Activated T-helper 1 cell treated with anti-CD3 and anti-CD28 coated beads, Interleukin-12 subunit alpha, Interleukin-12 subunit beta, Interleukin-2, Interleukin-4 antibody, amounts not matched to agents 30 ng/mL and 10 ng/mL and 1 ng/mL, durations not matched to agents 14 hours and 24 hours and 36 hours (primary cell): ENCODE measurements at regions not wholly inside any gene's neighbourhood (a gene's known extent, or its start where the extent isn't known, plus 50 kb on each side); places are given as distances from the start of the nearest gene placed in this dataset.
"Not testable (repeated sequence)": the region's sequence is repeated elsewhere in the genome, so short reads cannot be mapped to it uniquely, and the experiment has no call there.

Experiments used
- DNase-seq: peaks from one replicate; pipeline ENCODE4 v3.0.0; 2021; ENCODE audit warnings: low spot score
- H3K27ac Mint-ChIP-seq: one replicate; pipeline ENCODE4 v1.8.0; 2021; ENCODE audit warnings: mild to moderate bottlenecking, mixed read lengths
- H3K27me3 Mint-ChIP-seq: one replicate; pipeline ENCODE4 v1.8.0; 2022; ENCODE audit warnings: mild to moderate bottlenecking, moderate library complexity, mixed read lengths; ENCODE audit not compliant: insufficient read depth
- H3K36me3 Mint-ChIP-seq: one replicate; pipeline ENCODE4 v1.8.0; 2021; ENCODE audit warnings: low read depth, mixed read lengths
- H3K4me1 Mint-ChIP-seq: one replicate; pipeline ENCODE4 v1.8.0; 2021; ENCODE audit warnings: low read depth, mixed read lengths
- H3K4me3 Mint-ChIP-seq: one replicate; pipeline ENCODE4 v1.8.0; 2021; ENCODE audit warnings: mild to moderate bottlenecking, moderate library complexity, mixed read lengths
- H3K9me3 Mint-ChIP-seq: one replicate; pipeline ENCODE4 v1.8.0; 2021; ENCODE audit warnings: mixed read lengths
- intact Hi-C: fragments of 100-400 bp; cut with micrococcal nuclease; formaldehyde crosslinking; loops from one replicate; pipeline ENCODE4 v1.15.1; 2024

DNA sequence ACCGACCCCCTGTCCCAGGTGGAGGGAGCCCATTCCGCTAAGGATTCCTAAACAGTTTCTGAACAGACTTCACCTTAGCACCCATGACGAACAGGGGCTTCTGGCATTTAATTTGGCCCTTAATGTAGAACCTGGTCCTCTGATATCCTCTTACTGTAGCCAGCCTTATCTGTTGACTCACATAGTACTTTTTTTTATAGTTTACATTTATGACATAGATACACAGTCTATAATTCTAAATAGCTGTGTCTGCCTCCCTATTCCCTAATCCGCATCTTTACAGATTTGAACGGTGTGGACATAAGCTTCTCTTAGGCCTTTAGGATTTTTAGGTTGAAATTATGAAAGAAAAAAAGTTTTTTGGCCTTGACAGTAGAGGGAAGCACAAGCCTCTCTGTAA lies 104.9 kb downstream of the TBC1D26 start:
- H3K9me3 Mint-ChIP-seq, H3K27ac Mint-ChIP-seq, H3K36me3 Mint-ChIP-seq, DNase-seq, H3K27me3 Mint-ChIP-seq, H3K4me3 Mint-ChIP-seq, intact Hi-C loops: not testable (repeated sequence)
- peaks cover 14% of the 10 kb centered on the region for H3K4me1 Mint-ChIP-seq

- not testable (repeated sequence) for H3K36me3 Mint-ChIP-seq, H3K27me3 Mint-ChIP-seq, H3K4me1 Mint-ChIP-seq, DNase-seq, H3K4me3 Mint-ChIP-seq, H3K27ac Mint-ChIP-seq, H3K9me3 Mint-ChIP-seq
- intact Hi-C loops: loop anchor here (2.0 kb wide), 1 partner anchor 151 kb away; the partner anchor contains the start of genes TTC19 and ZSWIM7
Observed at GRCh38 chr17:15847447-15848229, 97.3 kb upstream of the ADORA2B start.

- intact Hi-C loops: loop anchor here (2.0 kb wide), 1 partner anchor 150 kb away; the partner anchor contains the start of genes TTC19 and ZSWIM7
- H3K27me3 Mint-ChIP-seq, H3K4me1 Mint-ChIP-seq, H3K4me3 Mint-ChIP-seq, H3K36me3 Mint-ChIP-seq, H3K9me3 Mint-ChIP-seq, H3K27ac Mint-ChIP-seq: not testable (repeated sequence)
- peak; percentile 44 for DNase-seq
Observed at GRCh38 chr17:15849054-15849453, 95.9 kb upstream of the ADORA2B start.

GRCh38 chr17:15850071-15850470 lies 94.9 kb upstream of the ADORA2B start:
- not testable (repeated sequence) for H3K27ac Mint-ChIP-seq, DNase-seq

GRCh38 chr17:15850687-15851086 lies 94.2 kb upstream of the ADORA2B start:
- H3K27ac Mint-ChIP-seq, H3K27me3 Mint-ChIP-seq, H3K4me3 Mint-ChIP-seq, H3K9me3 Mint-ChIP-seq, H3K4me1 Mint-ChIP-seq, H3K36me3 Mint-ChIP-seq, DNase-seq, intact Hi-C loops: not testable (repeated sequence)

More at GRCh38 chr17:15850071-15850470, 94.9 kb upstream of the ADORA2B start:
- H3K9me3 Mint-ChIP-seq, H3K4me1 Mint-ChIP-seq, H3K27me3 Mint-ChIP-seq, H3K36me3 Mint-ChIP-seq, H3K4me3 Mint-ChIP-seq, intact Hi-C loops: not testable (repeated sequence)

DNA sequence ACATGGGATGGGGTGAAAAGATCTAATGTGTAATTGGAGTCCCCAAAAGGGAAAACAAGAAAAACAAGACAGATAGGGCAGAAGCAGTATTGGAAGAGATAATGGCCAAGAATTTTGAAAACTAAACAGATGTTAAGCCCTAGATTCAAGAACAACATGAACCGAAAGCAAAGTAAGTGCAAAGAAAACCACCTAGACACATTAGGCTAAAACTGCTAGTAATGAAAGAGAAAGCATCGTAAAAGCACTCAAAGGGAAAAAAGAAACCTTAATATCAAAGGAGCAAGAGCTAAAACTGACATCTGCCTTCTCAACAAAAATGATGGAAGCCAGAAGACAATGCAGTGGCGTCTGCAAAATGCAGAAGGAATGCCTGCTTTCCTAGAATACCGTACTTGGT lies 92.1 kb upstream of the ADORA2B start:
- intact Hi-C loops, H3K27ac Mint-ChIP-seq: not testable (repeated sequence)

DNA sequence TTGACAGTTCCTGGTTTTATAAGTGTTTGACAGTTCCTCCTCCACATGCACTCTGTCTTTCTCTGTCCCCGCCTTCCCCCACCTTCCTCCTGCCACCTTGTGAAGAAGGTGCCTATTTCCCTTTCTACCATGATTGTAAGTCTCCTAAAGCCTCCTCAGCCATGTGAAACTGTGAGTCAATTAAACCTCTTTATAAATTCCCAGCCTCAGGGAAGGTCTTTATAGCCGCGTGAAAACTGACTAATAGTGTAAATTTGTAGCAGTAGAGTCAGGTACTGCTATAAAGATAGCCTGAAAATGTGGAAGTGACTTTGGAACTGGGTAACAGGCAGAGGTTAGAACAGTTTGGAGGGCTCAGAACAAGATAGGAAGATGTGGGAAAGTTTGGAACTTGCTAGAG lies 88.7 kb upstream of the ADORA2B start:
- H3K27me3 Mint-ChIP-seq, H3K36me3 Mint-ChIP-seq, H3K4me3 Mint-ChIP-seq, H3K27ac Mint-ChIP-seq, DNase-seq, intact Hi-C loops, H3K4me1 Mint-ChIP-seq, H3K9me3 Mint-ChIP-seq: not testable (repeated sequence)

More for the DNA sequence above, 92.1 kb upstream of the ADORA2B start:
- not testable (repeated sequence) for H3K27me3 Mint-ChIP-seq, H3K9me3 Mint-ChIP-seq, H3K36me3 Mint-ChIP-seq, H3K4me3 Mint-ChIP-seq, H3K4me1 Mint-ChIP-seq, DNase-seq

DNA sequence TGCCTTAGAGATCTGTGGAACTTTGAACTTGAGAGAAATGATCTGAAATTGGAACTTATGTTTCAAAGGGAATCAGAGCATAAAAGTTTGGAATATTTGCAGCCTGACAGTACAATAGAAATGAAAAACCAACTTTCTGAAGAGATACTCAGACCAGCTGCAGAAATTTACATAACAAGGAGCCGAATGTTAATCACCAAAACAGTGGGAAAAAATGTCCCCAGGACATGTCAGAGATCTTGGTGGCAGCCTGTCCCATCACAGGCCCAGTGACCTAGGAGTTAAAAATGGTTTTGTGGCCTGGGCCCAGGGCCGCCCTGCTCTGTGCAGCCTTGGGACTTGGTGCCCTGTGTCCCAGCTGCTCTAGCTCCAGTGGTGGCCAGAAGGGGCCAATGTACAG lies 88.2 kb upstream of the ADORA2B start:
- H3K27me3 Mint-ChIP-seq, intact Hi-C loops, H3K4me3 Mint-ChIP-seq, H3K9me3 Mint-ChIP-seq, H3K36me3 Mint-ChIP-seq, H3K4me1 Mint-ChIP-seq, H3K27ac Mint-ChIP-seq, DNase-seq: not testable (repeated sequence)

DNA sequence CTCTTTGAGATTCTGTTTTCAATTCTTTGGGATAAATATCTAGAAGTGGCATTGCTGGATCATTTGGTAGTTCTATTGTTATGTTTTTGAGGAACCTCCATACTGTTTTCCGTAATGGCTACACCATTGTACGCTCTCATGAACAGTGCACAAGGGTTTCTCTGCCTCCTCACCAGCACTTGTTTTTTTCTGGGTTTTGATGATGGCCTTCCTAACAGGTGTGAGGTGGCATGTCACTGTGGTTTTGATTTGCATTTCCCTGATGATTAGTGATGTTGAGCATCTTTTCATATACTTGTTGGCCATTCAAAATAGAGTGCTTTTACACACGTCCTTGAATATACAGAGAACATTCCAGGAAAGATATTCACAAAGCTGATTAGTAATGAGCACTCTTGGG lies 86.8 kb upstream of the ADORA2B start:
- H3K9me3 Mint-ChIP-seq, intact Hi-C loops, H3K4me1 Mint-ChIP-seq, H3K4me3 Mint-ChIP-seq, H3K27ac Mint-ChIP-seq, H3K27me3 Mint-ChIP-seq, H3K36me3 Mint-ChIP-seq, DNase-seq: not testable (repeated sequence)

DNA sequence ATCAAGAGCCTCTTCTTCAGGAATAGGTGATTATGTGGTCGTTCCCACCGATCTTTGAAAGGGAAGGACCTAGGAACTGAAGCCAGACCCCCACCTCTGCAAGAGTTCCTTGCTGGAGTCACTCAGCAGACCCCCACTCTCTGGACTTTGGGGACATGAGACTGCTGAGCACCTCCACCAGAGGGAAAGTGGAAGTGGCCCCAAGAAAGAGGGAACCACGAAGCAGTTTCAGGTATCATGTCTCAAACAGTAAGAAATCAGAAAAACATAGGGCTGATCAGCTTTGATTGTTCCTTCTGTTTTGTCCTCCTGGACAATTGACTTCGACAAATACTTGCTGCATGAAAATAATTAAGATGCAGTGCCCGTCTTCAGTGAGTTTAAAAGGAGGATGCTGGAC lies 84.2 kb upstream of the ADORA2B start:
- intact Hi-C loops, H3K36me3 Mint-ChIP-seq, H3K9me3 Mint-ChIP-seq, DNase-seq, H3K4me3 Mint-ChIP-seq, H3K27ac Mint-ChIP-seq, H3K27me3 Mint-ChIP-seq, H3K4me1 Mint-ChIP-seq: not testable (repeated sequence)

- H3K36me3 Mint-ChIP-seq, DNase-seq, H3K27ac Mint-ChIP-seq, H3K9me3 Mint-ChIP-seq, H3K4me3 Mint-ChIP-seq, H3K27me3 Mint-ChIP-seq, intact Hi-C loops, H3K4me1 Mint-ChIP-seq: not testable (repeated sequence)
Observed at GRCh38 chr17:15864061-15864460, 80.9 kb upstream of the ADORA2B start.

DNA sequence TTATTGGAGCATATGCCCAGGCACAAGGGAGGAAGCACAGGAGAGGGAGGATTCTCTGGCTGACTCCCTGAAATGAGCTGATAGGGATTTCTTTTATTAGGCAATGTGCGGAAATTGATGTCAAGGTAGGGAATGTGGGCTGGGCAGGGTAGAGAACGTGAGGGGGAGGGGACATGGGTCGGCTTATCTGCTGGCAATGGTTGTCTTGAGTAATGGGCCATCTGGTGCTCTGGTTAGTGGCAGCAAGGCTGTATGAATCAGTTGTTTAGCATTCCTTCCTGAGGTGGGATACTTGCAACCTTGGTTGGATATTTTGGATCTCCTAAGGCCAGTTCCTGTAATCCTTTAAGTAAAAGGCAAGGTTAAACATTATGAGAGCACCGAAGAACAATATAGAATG lies 80.5 kb upstream of the ADORA2B start:
- H3K4me3 Mint-ChIP-seq, DNase-seq, H3K27me3 Mint-ChIP-seq, H3K27ac Mint-ChIP-seq, intact Hi-C loops, H3K4me1 Mint-ChIP-seq, H3K9me3 Mint-ChIP-seq, H3K36me3 Mint-ChIP-seq: not testable (repeated sequence)

GRCh38 chr17:15866015-15866414 lies 78.9 kb upstream of the ADORA2B start:
- intact Hi-C loops, H3K27ac Mint-ChIP-seq, DNase-seq, H3K4me1 Mint-ChIP-seq, H3K4me3 Mint-ChIP-seq, H3K9me3 Mint-ChIP-seq, H3K36me3 Mint-ChIP-seq, H3K27me3 Mint-ChIP-seq: not testable (repeated sequence)

DNA sequence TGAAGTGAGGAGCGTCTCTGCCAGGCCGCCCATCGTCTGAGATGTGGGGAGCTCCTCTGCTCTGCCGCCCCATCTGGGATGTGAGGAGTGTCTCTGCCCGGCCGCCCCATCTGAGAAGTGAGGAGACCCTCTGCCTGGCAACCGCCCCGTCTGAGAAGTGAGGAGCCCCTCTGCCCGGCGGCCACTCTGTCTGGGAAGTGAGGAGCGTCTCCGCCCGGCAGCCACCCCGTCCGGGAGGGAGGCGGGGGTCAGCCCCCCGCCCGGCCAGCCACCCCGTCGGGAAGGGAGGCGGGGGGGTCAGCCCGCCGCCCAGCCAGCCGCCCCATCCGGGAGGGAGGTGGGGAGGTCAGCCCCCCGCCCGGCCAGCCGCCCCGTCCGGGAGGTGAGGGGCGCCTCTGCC lies 77.6 kb upstream of the ADORA2B start:
- H3K9me3 Mint-ChIP-seq, H3K27ac Mint-ChIP-seq, H3K4me3 Mint-ChIP-seq, H3K36me3 Mint-ChIP-seq, H3K27me3 Mint-ChIP-seq, H3K4me1 Mint-ChIP-seq, DNase-seq, intact Hi-C loops: not testable (repeated sequence)
